Trophoblast cell (in vitro differentiated cells and primary cell): ENCODE measurements at regions not wholly inside any gene's neighbourhood (a gene's known extent, or its start where the extent isn't known, plus 50 kb on each side); places are given as distances from the start of the nearest gene placed in this dataset.

Source experiments
- DNase-seq, 2 donors: peaks; one replicate each; pipeline ENCODE4 v3.0.0-alpha.2; 2016
- H2AFZ ChIP-seq: 2 replicates; pipeline ENCODE4 v1.6.1; 2013; ENCODE audit warnings: low read length, moderate library complexity, mild to moderate bottlenecking; ENCODE audit not compliant: insufficient read depth, poor library complexity
- H2AK5ac ChIP-seq: 2 replicates; pipeline ENCODE4 v1.6.1; 2013; ENCODE audit warnings: mild to moderate bottlenecking, low read length
- H2BK120ac ChIP-seq: 2 replicates; pipeline ENCODE4 v1.6.1; 2013; ENCODE audit warnings: low read length, mild to moderate bottlenecking, moderate library complexity; ENCODE audit not compliant: insufficient read depth, poor library complexity
- H2BK12ac ChIP-seq: 2 replicates; pipeline ENCODE4 v1.6.1; 2013; ENCODE audit warnings: mild to moderate bottlenecking, low read length, moderate library complexity
- H2BK5ac ChIP-seq: 2 replicates; pipeline ENCODE4 v1.6.1; 2013; ENCODE audit warnings: low read length, low read depth, moderate library complexity, mild to moderate bottlenecking; ENCODE audit not compliant: poor library complexity
- H3K14ac ChIP-seq: 2 replicates; pipeline ENCODE4 v1.6.1; 2013; ENCODE audit warnings: mild to moderate bottlenecking, low read length
- H3K18ac ChIP-seq: 2 replicates; pipeline ENCODE4 v1.6.1; 2013; ENCODE audit warnings: mild to moderate bottlenecking, low read length
- H3K23ac ChIP-seq: 2 replicates; pipeline ENCODE4 v1.6.1; 2013; ENCODE audit warnings: low read length
- H3K27ac ChIP-seq: 2 replicates; pipeline ENCODE4 v1.5.1; 2013; ENCODE audit warnings: low read depth, mild to moderate bottlenecking, inconsistent platforms, low read length, moderate library complexity
- H3K27me3 ChIP-seq: 2 replicates; pipeline ENCODE4 v1.6.1; 2013; ENCODE audit warnings: inconsistent platforms, mild to moderate bottlenecking, low read length, moderate library complexity; ENCODE audit not compliant: insufficient read depth
- H3K36me3 ChIP-seq, 2 experiments: 1 replicate in 1 of 2; 2 replicates in 1 of 2; pipeline ENCODE4 v1.6.1; 2013; ENCODE audit warnings: low read length in 2 of 2, mild to moderate bottlenecking in 2 of 2, moderate library complexity in 1 of 2; ENCODE audit not compliant: insufficient read depth in 2 of 2, control insufficient read depth in 1 of 2
- H3K4ac ChIP-seq: 2 replicates; pipeline ENCODE4 v1.6.1; 2013; ENCODE audit warnings: low read depth, mild to moderate bottlenecking, low read length, moderate library complexity
- H3K4me1 ChIP-seq, 2 experiments: 1 replicate in 1 of 2; 2 replicates in 1 of 2; pipeline ENCODE4 v1.6.1; 2013; ENCODE audit warnings: low read length in 2 of 2, mild to moderate bottlenecking in 2 of 2, moderate library complexity in 1 of 2; ENCODE audit not compliant: insufficient read depth in 2 of 2, control insufficient read depth in 1 of 2
- H3K4me2 ChIP-seq: 2 replicates; pipeline ENCODE4 v1.6.1; 2013; ENCODE audit warnings: inconsistent platforms, mild to moderate bottlenecking, low read length, moderate library complexity
- H3K4me3 ChIP-seq: 2 replicates; pipeline ENCODE4 v1.5.1; 2013; ENCODE audit warnings: mild to moderate bottlenecking, low read depth, low read length, inconsistent platforms
- H3K79me1 ChIP-seq: one replicate; pipeline ENCODE4 v1.6.1; 2013; ENCODE audit warnings: low read length
- H3K79me2 ChIP-seq: 2 replicates; pipeline ENCODE4 v1.6.1; 2013; ENCODE audit warnings: low read length, mild to moderate bottlenecking; ENCODE audit not compliant: control insufficient read depth, insufficient read depth, poor library complexity
- H3K9ac ChIP-seq: 2 replicates; pipeline ENCODE4 v1.6.1; 2013; ENCODE audit warnings: mild to moderate bottlenecking, low read length
- H3K9me3 ChIP-seq: 2 replicates; pipeline ENCODE4 v1.6.1; 2013; ENCODE audit warnings: low read depth, mild to moderate bottlenecking, control low read depth, inconsistent platforms, low read length; ENCODE audit not compliant: insufficient read depth
- H4K12ac ChIP-seq: 2 replicates; pipeline ENCODE4 v1.6.1; 2013; ENCODE audit warnings: low read depth, mild to moderate bottlenecking, low read length, moderate library complexity
- H4K8ac ChIP-seq: 2 replicates; pipeline ENCODE4 v1.6.1; 2013; ENCODE audit warnings: low read depth, mild to moderate bottlenecking, low read length, moderate library complexity
- H4K91ac ChIP-seq: one replicate; pipeline ENCODE4 v1.6.1; 2013; ENCODE audit warnings: low read depth, mild to moderate bottlenecking, low read length, moderate library complexity
- WGBS: extraction: QIAGEN DNeasy Blood & Tissue Kit; methylation state at CpG from one replicate; pipeline ENCODE4 v1.1.7; 2013; ENCODE audit warnings: missing lambda C conversion rate; ENCODE audit not compliant: insufficient read length, insufficient coverage; ENCODE audit errors: extremely low coverage; 5-methylcytosine and 5-hydroxymethylcytosine counted together

DNA sequence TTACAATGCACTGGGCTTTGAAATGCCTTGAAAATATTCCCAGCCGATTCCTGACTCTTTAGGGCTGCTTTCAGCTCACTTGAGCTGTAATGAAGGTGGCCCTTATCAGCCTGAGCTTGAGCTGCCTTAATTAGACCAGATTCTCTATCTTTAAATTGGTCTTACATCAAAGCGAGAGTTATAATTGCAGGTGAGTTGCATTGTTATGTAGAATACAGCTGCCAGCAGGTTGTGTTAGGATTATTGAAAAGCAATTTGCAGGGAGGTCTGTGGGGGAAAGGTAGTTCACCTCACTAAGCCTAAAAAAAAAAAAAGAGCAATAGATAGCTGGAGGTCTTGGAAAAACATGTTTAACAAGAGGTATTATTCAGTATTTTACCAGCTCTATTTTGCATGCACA lies 142.2 kb upstream of the HABP2 start:
- Histone ChIP-seq H2AK5ac (no peak overlapping the region), H3K4me1 (peaks cover 7 to 9% of the 10 kb centered on the region in 2 experiments), H3K27ac (no peak overlapping the region), H3K79me1 (peaks cover 3% of the 10 kb centered on the region), H4K12ac (no peak overlapping the region), H3K36me3 (no peaks in the 10 kb centered on the region), H3K4me3 (no peak overlapping the region), H3K18ac (no peak overlapping the region), H3K9ac (no peak overlapping the region), H4K8ac (no peak overlapping the region), H4K91ac (no peak overlapping the region), H3K4me2 (no peak overlapping the region), H3K23ac (no peak overlapping the region), H3K4ac (no peak overlapping the region), H3K27me3 (peaks cover 2% of the 10 kb centered on the region), H2BK5ac (no peak overlapping the region), H2BK12ac (no peak overlapping the region), H3K79me2 (no peaks in the 10 kb centered on the region), H2AFZ (no peak overlapping the region), H3K14ac (no peak overlapping the region), H2BK120ac (no peak overlapping the region), H3K9me3 (no peaks in the 10 kb centered on the region)
- no peak for DNase-seq
- WGBS: no CpG with 5 or more reads among the region's 2 CpGs

DNA sequence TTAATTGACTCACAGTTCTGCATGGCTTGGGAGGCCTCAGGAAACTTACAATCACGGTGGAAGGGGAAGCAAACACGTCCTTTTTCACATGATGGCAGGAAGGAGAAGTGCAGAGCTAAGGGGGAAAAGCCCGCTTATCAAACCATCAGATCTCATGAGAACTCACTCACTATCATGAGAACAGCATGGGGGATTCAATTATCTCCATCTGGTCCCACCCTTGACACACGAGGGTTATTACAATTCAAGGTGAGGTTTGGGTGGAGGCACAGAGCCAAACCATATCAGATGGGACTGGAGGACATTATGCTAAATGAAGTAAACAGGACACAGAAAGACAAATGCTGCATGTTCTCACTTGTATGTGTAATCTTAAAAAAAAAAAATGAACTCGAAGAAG lies 141.4 kb upstream of the HABP2 start:
- Histone ChIP-seq H3K79me1 (peaks cover 3% of the 10 kb centered on the region), H3K27ac (no peak overlapping the region), H3K9ac (no peak overlapping the region), H3K79me2 (no peaks in the 10 kb centered on the region), H2BK12ac (no peak overlapping the region), H3K4ac (no peak overlapping the region), H3K27me3 (peaks cover 2% of the 10 kb centered on the region), H2BK120ac (no peak overlapping the region), H3K4me1 (peaks cover 7 to 9% of the 10 kb centered on the region in 2 experiments), H4K91ac (no peak overlapping the region), H3K18ac (no peak overlapping the region), H3K9me3 (no peaks in the 10 kb centered on the region), H4K12ac (no peak overlapping the region), H4K8ac (no peak overlapping the region), H3K36me3 (no peaks in the 10 kb centered on the region), H3K23ac (no peak overlapping the region), H3K4me3 (no peak overlapping the region), H3K4me2 (no peak overlapping the region), H2AFZ (no peak overlapping the region), H3K14ac (no peak overlapping the region), H2BK5ac (no peak overlapping the region), H2AK5ac (no peak overlapping the region)
- no CpG with 5 or more reads among the region's 5 CpGs for WGBS
- no peak for DNase-seq

DNA sequence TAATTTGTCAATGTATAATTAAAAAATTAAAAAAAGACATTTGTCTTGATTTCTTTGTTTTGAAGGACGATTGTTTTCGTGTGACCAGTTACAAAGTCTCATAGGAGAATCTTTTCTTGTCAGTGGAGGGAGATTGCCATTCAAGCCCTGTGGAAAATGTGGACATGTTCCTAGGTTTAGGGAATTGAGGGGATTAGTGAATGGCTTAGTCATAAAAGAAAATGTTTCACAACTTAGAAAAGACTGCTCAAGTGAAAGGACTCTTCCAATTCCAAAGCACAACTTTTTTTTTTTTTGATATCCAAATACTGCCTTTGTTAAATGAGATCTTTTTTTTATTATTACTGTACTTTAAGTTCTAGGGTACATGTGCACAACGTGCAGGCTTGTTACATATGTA lies 140.7 kb upstream of the HABP2 start:
- no peak overlapping the region for H3K4me3 ChIP-seq
- H3K23ac ChIP-seq: no peak overlapping the region
- peaks cover 3% of the 10 kb centered on the region for H3K79me1 ChIP-seq
- no peaks in the 10 kb centered on the region for H3K79me2 ChIP-seq
- H2BK5ac ChIP-seq: no peak overlapping the region
- H4K8ac ChIP-seq: no peak overlapping the region
- H3K27me3 ChIP-seq: peaks cover 2% of the 10 kb centered on the region
- no peak overlapping the region for H2BK120ac ChIP-seq
- H3K27ac ChIP-seq: no peak overlapping the region
- H2AFZ ChIP-seq: no peak overlapping the region
- H2BK12ac ChIP-seq: no peak overlapping the region
- no peak overlapping the region for H3K9ac ChIP-seq
- H3K4ac ChIP-seq: no peak overlapping the region
- H3K4me2 ChIP-seq: no peak overlapping the region
- no peak overlapping the region for H3K14ac ChIP-seq
- H4K12ac ChIP-seq: no peak overlapping the region
- H2AK5ac ChIP-seq: no peak overlapping the region
- WGBS: no CpG with 5 or more reads among the region's 3 CpGs
- H3K36me3 ChIP-seq: no peaks in the 10 kb centered on the region
- no peak overlapping the region for H3K18ac ChIP-seq
- no peak overlapping the region for H4K91ac ChIP-seq
- no peak for DNase-seq
- H3K4me1 ChIP-seq: peaks cover 7 to 9% of the 10 kb centered on the region in 2 experiments
- H3K9me3 ChIP-seq: no peaks in the 10 kb centered on the region

DNA sequence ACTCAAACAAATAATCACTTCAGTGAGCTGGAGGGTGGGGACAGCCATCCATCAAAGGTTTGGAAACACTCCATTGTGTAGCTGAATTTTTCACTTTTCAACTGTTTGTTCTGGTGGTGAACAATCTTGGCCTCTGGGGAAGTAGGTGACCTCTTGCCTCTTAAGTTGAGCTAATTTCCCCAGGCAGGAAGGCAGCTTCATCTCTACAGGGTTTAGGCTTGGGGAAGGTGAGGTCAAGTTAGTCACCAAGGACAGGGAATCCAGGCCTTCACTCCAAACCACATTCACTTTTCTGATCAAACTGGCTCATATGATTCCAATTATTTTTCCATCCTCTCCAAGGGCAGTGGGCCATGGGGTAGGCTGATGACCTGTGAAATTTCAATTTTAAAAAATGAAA lies 138.3 kb upstream of the HABP2 start:
- no peak overlapping the region for H2BK5ac ChIP-seq
- H2BK120ac ChIP-seq: no peak overlapping the region
- no peak overlapping the region for H3K23ac ChIP-seq
- peaks cover 2% of the 10 kb centered on the region for H3K9me3 ChIP-seq
- H3K4me3 ChIP-seq: no peak overlapping the region
- peaks cover 2% of the 10 kb centered on the region for H3K27me3 ChIP-seq
- no peak overlapping the region for H2AFZ ChIP-seq
- no peak overlapping the region for H4K8ac ChIP-seq
- H3K4ac ChIP-seq: no peak overlapping the region
- no peak overlapping the region for H3K27ac ChIP-seq
- no peak overlapping the region for H4K12ac ChIP-seq
- DNase-seq: no peak
- H3K18ac ChIP-seq: no peak overlapping the region
- peaks cover 0 to 1% of the 10 kb centered on the region in 2 experiments for H3K36me3 ChIP-seq
- no peak overlapping the region for H2BK12ac ChIP-seq
- H4K91ac ChIP-seq: no peak overlapping the region
- no peak overlapping the region for H2AK5ac ChIP-seq
- no peak overlapping the region for H3K4me2 ChIP-seq
- peaks cover 7 to 9% of the 10 kb centered on the region in 2 experiments for H3K4me1 ChIP-seq
- H3K9ac ChIP-seq: no peak overlapping the region
- no peak overlapping the region for H3K14ac ChIP-seq
- H3K79me2 ChIP-seq: no peaks in the 10 kb centered on the region
- H3K79me1 ChIP-seq: peaks cover 3% of the 10 kb centered on the region
